ENCODE measurements at regions not wholly inside any gene's neighbourhood (a gene's known extent, or its start where the extent isn't known, plus 50 kb on each side); places are given as distances from the start of the nearest gene placed in this dataset.

GRCh38 chr5:63213256-63213655 is 634.6 kb downstream of the LRRC70 start:
- TF ChIP-seq YY1 (IDR thresholded peaks at IDR 0.05; ENCODE audit: low read depth) (no peak), TEAD4 (IDR thresholded peaks at IDR 0.05) (no peak), EP300 (IDR thresholded peaks at IDR 0.05; ENCODE audit: borderline replicate concordance) (no peak), CREB1 (IDR thresholded peaks at IDR 0.05; ENCODE audit: low read depth) (no peak), FOXM1 (IDR thresholded peaks at IDR 0.05; ENCODE audit: borderline replicate concordance, low read depth) (no peak), RAD21 (IDR thresholded peaks at IDR 0.05; ENCODE audit: low read depth) (no peak), TAF1 (IDR thresholded peaks at IDR 0.05; ENCODE audit: low read depth) (no peak), CEBPB (IDR thresholded peaks at IDR 0.05) (no peak), TCF12 (IDR thresholded peaks at IDR 0.05; ENCODE audit: low read depth) (no peak), NFIC (IDR thresholded peaks at IDR 0.05) (no peak)
- TF ChIP-seq, protein P1, sequence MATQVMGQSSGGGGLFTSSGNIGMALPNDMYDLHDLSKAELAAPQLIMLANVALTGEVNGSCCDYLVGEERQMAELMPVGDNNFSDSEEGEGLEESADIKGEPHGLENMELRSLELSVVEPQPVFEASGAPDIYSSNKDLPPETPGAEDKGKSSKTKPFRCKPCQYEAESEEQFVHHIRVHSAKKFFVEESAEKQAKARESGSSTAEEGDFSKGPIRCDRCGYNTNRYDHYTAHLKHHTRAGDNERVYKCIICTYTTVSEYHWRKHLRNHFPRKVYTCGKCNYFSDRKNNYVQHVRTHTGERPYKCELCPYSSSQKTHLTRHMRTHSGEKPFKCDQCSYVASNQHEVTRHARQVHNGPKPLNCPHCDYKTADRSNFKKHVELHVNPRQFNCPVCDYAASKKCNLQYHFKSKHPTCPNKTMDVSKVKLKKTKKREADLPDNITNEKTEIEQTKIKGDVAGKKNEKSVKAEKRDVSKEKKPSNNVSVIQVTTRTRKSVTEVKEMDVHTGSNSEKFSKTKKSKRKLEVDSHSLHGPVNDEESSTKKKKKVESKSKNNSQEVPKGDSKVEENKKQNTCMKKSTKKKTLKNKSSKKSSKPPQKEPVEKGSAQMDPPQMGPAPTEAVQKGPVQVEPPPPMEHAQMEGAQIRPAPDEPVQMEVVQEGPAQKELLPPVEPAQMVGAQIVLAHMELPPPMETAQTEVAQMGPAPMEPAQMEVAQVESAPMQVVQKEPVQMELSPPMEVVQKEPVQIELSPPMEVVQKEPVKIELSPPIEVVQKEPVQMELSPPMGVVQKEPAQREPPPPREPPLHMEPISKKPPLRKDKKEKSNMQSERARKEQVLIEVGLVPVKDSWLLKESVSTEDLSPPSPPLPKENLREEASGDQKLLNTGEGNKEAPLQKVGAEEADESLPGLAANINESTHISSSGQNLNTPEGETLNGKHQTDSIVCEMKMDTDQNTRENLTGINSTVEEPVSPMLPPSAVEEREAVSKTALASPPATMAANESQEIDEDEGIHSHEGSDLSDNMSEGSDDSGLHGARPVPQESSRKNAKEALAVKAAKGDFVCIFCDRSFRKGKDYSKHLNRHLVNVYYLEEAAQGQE (IDR thresholded peaks at IDR 0.05; ENCODE audit: low read depth), result no peak

DNA sequence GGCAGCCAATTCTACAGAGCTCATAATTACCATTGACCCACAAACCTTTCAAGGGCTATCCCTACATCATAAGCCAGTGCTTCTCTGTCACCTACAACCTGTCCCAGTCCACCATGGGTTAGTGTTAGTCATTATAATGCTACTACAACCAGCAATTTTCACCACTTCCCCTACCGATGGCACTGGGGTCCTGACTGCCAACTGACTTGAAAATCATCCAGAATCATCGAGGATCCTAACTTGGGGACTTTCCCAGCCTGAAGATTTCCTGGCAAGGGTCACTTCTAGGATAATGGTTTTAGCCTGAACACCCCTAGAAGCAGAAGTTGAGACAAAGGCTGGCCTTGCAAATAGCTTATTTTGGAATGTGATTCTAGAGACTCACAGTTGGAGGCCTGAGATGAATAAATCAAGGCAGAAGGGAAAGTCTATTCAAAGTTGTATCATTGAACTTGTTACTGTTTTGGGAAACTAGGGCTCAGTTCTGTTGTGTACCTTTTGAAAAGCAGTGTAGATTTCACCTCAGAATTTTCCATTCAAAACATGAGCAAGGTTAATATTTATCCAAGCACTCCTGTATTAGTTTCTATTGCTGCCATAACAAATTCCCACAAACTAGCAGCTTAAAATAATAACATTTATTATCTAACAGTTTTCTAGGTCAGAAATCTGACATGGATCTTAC is 633.0 kb downstream of the LRRC70 start:
- no peak for TF ChIP-seq EGR1 (IDR thresholded peaks at IDR 0.05)

DNA sequence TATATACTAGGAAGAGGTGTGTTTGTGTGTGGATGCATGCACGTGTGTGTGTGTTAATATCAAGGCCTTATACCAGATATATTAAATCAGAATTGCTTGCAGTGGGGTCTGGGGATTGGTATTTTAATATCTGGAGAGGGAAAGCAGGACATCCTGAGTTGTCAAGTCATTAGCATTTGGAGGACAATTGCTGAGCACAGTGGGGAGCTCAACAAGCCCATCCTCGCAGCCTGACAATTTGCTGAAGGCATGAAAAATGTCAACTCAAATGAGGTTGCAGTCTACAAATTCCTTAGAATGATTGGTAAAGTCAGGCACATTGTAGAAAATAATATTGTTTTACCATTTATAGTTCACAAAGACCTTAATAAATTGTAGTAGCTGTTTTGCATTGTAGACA is 627.4 kb downstream of the LRRC70 start:
- TF ChIP-seq EGR1 (IDR thresholded peaks at IDR 0.05) (no peak), RAD21 (IDR thresholded peaks at IDR 0.05; ENCODE audit: low read depth) (no peak), TAF1 (IDR thresholded peaks at IDR 0.05; ENCODE audit: low read depth) (no peak), USF1 (IDR thresholded peaks at IDR 0.05) (no peak), CREB1 (IDR thresholded peaks at IDR 0.05; ENCODE audit: low read depth) (no peak), NFIC (IDR thresholded peaks at IDR 0.05) (no peak), EP300 (IDR thresholded peaks at IDR 0.05; ENCODE audit: borderline replicate concordance) (no peak), ZBTB7A (IDR thresholded peaks at IDR 0.05; ENCODE audit: low read depth) (no peak), FOXM1 (IDR thresholded peaks at IDR 0.05; ENCODE audit: borderline replicate concordance, low read depth) (no peak), TCF12 (IDR thresholded peaks at IDR 0.05; ENCODE audit: low read depth) (no peak), YY1 (IDR thresholded peaks at IDR 0.05; ENCODE audit: low read depth) (no peak), TEAD4 (IDR thresholded peaks at IDR 0.05) (no peak), CEBPB (IDR thresholded peaks at IDR 0.05) (no peak), MAX (IDR thresholded peaks at IDR 0.05) (no peak)
- TF ChIP-seq, protein P1 (IDR thresholded peaks at IDR 0.05; ENCODE audit: low read depth), result no peak

DNA sequence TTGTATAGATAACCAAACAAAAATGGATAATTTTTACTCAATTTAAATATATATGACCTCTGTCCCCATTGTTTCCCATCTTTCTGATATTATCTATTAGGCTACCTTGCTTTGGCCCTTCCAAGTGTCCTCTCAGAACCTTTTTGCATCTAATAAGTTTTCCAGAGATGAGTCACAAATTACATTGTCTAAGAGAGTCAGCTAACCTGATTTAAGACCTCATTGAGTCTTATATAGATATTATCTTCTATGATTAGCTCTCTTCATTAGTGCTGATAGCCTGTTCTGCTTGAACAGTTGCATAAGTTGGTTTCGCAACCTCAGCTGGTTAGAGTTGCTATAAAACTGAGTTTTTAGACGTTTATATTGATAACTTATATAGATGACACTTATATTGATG is 623.1 kb downstream of the LRRC70 start:
- TF ChIP-seq RAD21 (IDR thresholded peaks at IDR 0.05; ENCODE audit: low read depth) (no peak), CREB1 (IDR thresholded peaks at IDR 0.05; ENCODE audit: low read depth) (no peak), YY1 (IDR thresholded peaks at IDR 0.05; ENCODE audit: low read depth) (no peak), CEBPB (IDR thresholded peaks at IDR 0.05) (no peak)
- TF ChIP-seq, protein P1 (IDR thresholded peaks at IDR 0.05; ENCODE audit: low read depth), result no peak

DNA sequence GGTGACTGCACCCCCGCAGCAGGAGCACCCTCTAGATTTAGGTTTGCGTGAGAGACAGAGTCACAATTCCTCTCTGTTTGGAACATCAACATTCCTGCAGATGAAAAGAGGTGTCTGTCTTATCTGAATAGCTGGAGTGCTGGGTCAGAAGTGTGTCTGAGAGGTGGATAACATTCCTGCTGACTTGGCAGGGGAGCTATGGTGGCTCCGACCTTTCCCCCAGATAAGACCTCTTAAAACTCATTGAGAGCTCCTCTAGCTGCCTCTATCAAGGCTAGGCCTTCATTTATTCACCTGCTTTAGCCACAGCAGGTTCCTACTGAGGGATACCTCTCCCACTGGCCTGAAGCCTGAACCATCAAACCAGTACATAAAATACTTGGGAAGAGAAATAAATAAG is 615.5 kb downstream of the LRRC70 start:
- TF ChIP-seq EGR1 (IDR thresholded peaks at IDR 0.05) (no peak), ZBTB7A (IDR thresholded peaks at IDR 0.05; ENCODE audit: low read depth) (no peak), RAD21 (IDR thresholded peaks at IDR 0.05; ENCODE audit: low read depth) (no peak), MAX (IDR thresholded peaks at IDR 0.05) (no peak), TCF12 (IDR thresholded peaks at IDR 0.05; ENCODE audit: low read depth) (no peak), EP300 (IDR thresholded peaks at IDR 0.05; ENCODE audit: borderline replicate concordance) (no peak), TAF1 (IDR thresholded peaks at IDR 0.05; ENCODE audit: low read depth) (no peak), CREB1 (IDR thresholded peaks at IDR 0.05; ENCODE audit: low read depth) (no peak), FOXM1 (IDR thresholded peaks at IDR 0.05; ENCODE audit: borderline replicate concordance, low read depth) (no peak), TEAD4 (IDR thresholded peaks at IDR 0.05) (no peak), YY1 (IDR thresholded peaks at IDR 0.05; ENCODE audit: low read depth) (no peak), USF1 (IDR thresholded peaks at IDR 0.05) (no peak), NFIC (IDR thresholded peaks at IDR 0.05) (no peak)
- TF ChIP-seq, protein P1 (IDR thresholded peaks at IDR 0.05; ENCODE audit: low read depth), result no peak
